ENCODE measurements at regions not wholly inside any gene's neighbourhood (a gene's known extent, or its start where the extent isn't known, plus 50 kb on each side); places are given as distances from the start of the nearest gene placed in this dataset.

DNA sequence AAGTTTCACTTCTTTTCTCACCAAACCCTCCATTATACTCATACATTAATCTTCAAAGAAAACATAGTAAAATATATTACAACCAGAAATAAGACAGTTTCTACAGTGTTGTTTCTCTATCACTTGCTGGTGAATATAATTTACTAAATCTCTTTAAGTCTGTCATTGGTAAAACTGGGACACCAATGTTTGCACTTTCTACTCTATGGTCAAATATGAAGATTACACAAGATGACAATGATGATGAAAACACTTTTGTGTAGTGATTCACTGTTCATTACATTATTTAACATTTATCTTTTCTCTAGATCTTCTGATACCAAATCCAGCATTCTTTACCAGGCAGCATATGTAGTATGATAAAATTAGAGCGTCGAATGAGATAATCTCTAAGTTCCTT is 459.1 kb downstream of the DMAC1 start:
- Histone ChIP-seq H3K36me3 (no peaks in the 10 kb centered on the region), H3K4me3 (no peak overlapping the region), H3K4me1 (replicated peaks) (no peaks in the 10 kb centered on the region), H3K27ac (no peak overlapping the region), H3K27me3 (replicated peaks) (no peaks in the 10 kb centered on the region), H3K9me3 (replicated peaks) (no peaks in the 10 kb centered on the region)
- DNase-seq (ENCODE audit: low read depth in 1 of 2, low spot score in 2 of 2), result no peak

GRCh38 chr9:7338586-7339281 is 460.8 kb downstream of the DMAC1 start:
- DNase-seq (ENCODE audit: low read depth in 1 of 2, low spot score in 2 of 2), result no peak
- Histone ChIP-seq H3K27ac (no peak overlapping the region), H3K9me3 (replicated peaks) (no peaks in the 10 kb centered on the region), H3K36me3 (no peaks in the 10 kb centered on the region), H3K4me3 (no peak overlapping the region), H3K27me3 (replicated peaks) (no peaks in the 10 kb centered on the region), H3K4me1 (replicated peaks) (no peaks in the 10 kb centered on the region)

- DNase-seq (ENCODE audit: low read depth in 1 of 2, low spot score in 2 of 2), result no peak
- Histone ChIP-seq H3K27ac (no peak overlapping the region), H3K27me3 (replicated peaks) (no peaks in the 10 kb centered on the region), H3K4me3 (no peak overlapping the region), H3K9me3 (replicated peaks) (no peaks in the 10 kb centered on the region), H3K36me3 (no peaks in the 10 kb centered on the region), H3K4me1 (replicated peaks) (no peaks in the 10 kb centered on the region)
These were observed 463.1 kb downstream of the DMAC1 start for GRCh38 chr9:7336356-7337065.

DNA sequence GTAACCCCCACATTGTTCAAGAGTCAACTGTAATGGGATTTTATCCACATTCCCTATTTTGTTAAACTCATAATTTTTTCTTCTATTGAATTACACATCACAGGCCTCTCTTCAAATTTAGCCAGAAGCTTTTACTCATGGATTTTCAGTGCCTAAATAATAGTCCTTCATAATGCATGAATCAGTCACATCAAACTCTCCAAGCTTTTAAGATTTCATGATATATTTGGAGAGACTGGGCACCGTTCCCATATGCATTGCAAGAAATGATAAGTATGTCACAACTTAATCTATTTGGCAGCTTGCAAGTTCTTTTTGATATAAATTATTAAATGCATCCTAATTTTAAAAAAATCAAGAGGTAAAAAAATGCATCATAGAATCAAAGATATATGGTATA is 465.9 kb downstream of the DMAC1 start:
- Histone ChIP-seq H3K36me3 (no peaks in the 10 kb centered on the region), H3K9me3 (replicated peaks) (no peaks in the 10 kb centered on the region), H3K4me3 (no peak overlapping the region), H3K4me1 (replicated peaks) (no peaks in the 10 kb centered on the region), H3K27me3 (replicated peaks) (no peaks in the 10 kb centered on the region), H3K27ac (no peak overlapping the region)
- no peak for DNase-seq (ENCODE audit: low read depth in 1 of 2, low spot score in 2 of 2)

DNA sequence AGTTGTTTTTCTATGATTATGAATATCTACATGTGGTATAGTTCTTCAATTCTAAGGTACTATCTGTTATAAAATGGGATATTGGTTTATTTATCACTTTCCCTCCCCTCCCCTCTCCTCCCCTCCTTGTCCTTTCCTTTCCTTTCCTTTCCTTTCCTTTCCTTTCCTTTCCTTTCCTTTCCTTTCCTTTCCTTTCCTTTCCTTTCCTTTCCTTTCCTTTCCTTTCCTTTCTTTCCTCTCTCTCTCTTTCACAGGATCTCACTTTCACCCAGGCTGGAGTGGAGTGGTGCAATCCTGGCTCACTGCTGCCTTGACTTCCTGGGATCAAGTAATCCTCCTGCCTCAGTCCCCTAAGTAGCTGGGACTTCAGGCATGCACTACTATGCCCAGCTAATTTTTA is 466.8 kb downstream of the DMAC1 start:
- H3K4me1 ChIP-seq (replicated peaks), result no peaks in the 10 kb centered on the region
- H3K4me3 ChIP-seq, result no peak overlapping the region
- H3K27ac ChIP-seq, result no peak overlapping the region
- H3K27me3 ChIP-seq (replicated peaks), result no peaks in the 10 kb centered on the region
- no peak for DNase-seq (ENCODE audit: low read depth in 1 of 2, low spot score in 2 of 2)
- H3K36me3 ChIP-seq, result no peaks in the 10 kb centered on the region
- H3K9me3 ChIP-seq (replicated peaks), result no peaks in the 10 kb centered on the region

GRCh38 chr9:7328453-7328852 is 471.1 kb downstream of the DMAC1 start:
- H3K9me3 ChIP-seq (replicated peaks), result no peaks in the 10 kb centered on the region
- no peak for DNase-seq (ENCODE audit: low read depth in 1 of 2, low spot score in 2 of 2)

DNA sequence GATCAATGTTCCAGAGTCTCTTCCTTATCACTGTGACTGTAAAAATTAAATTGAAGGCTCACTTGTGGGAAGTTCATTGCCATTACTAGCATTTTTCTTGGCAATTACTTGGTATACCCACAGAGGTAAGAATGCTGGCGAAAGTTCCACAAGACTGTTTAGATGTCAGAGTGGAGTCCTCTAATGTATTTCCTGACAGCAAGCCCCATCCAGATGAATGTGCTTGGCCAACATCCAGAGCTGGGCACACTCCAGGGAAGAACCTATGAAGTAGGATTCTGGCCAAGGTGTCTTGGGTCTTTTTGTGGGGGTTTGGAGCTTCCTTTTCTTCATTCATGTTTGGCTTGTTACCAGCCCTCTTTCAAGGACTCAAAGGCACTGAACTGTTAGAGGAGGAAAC is 473.6 kb downstream of the DMAC1 start:
- no peaks in the 10 kb centered on the region for H3K36me3 ChIP-seq
- no peaks in the 10 kb centered on the region for H3K4me1 ChIP-seq (replicated peaks)
- no peak overlapping the region for H3K4me3 ChIP-seq
- H3K27me3 ChIP-seq (replicated peaks), result no peaks in the 10 kb centered on the region
- H3K27ac ChIP-seq, result no peak overlapping the region
- no peaks in the 10 kb centered on the region for H3K9me3 ChIP-seq (replicated peaks)
- DNase-seq (ENCODE audit: low read depth in 1 of 2, low spot score in 2 of 2), result no peak

More at GRCh38 chr9:7328453-7328852, 471.1 kb downstream of the DMAC1 start:
- no peak overlapping the region for H3K4me3 ChIP-seq
- no peaks in the 10 kb centered on the region for H3K36me3 ChIP-seq
- no peak overlapping the region for H3K27ac ChIP-seq
- no peaks in the 10 kb centered on the region for H3K4me1 ChIP-seq (replicated peaks)
- no peaks in the 10 kb centered on the region for H3K27me3 ChIP-seq (replicated peaks)

- H3K27ac ChIP-seq, result no peak overlapping the region
- no peaks in the 10 kb centered on the region for H3K4me1 ChIP-seq (replicated peaks)
- no peak overlapping the region for H3K4me3 ChIP-seq
- H3K9me3 ChIP-seq (replicated peaks), result no peaks in the 10 kb centered on the region
- no peaks in the 10 kb centered on the region for H3K27me3 ChIP-seq (replicated peaks)
- no peak for DNase-seq (ENCODE audit: low read depth in 1 of 2, low spot score in 2 of 2)
- no peaks in the 10 kb centered on the region for H3K36me3 ChIP-seq
These were observed 475.4 kb downstream of the DMAC1 start for GRCh38 chr9:7324152-7324598.

DNA sequence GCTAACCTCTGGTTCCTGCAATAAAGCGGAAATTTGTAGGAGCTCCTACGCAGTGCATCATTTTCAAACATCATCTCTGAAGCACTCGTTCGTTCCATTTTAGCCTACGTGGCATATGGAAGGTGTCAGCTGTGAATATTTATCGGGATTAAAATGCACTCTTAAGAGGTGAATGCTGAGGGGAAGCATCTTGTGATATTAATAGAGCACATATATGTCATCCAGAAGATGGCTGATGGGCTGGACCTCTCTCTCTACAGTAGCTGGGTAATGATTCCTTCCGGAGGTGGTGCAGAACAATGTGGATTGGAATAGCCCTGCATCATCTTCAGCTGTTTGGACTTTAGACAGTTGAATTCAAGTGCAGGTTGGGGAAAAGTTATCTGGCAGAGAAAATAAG is 478.7 kb downstream of the DMAC1 start:
- Histone ChIP-seq H3K9me3 (replicated peaks) (no peaks in the 10 kb centered on the region), H3K36me3 (no peaks in the 10 kb centered on the region), H3K27ac (no peak overlapping the region), H3K4me1 (replicated peaks) (no peaks in the 10 kb centered on the region), H3K4me3 (no peak overlapping the region), H3K27me3 (replicated peaks) (no peaks in the 10 kb centered on the region)
- no peak for DNase-seq (ENCODE audit: low read depth in 1 of 2, low spot score in 2 of 2)

- no peaks in the 10 kb centered on the region for H3K9me3 ChIP-seq (replicated peaks)
- no peak overlapping the region for H3K4me3 ChIP-seq
- H3K27ac ChIP-seq, result no peak overlapping the region
- H3K27me3 ChIP-seq (replicated peaks), result no peaks in the 10 kb centered on the region
- H3K4me1 ChIP-seq (replicated peaks), result no peaks in the 10 kb centered on the region
- DNase-seq (ENCODE audit: low read depth in 1 of 2, low spot score in 2 of 2), result no peak
- no peaks in the 10 kb centered on the region for H3K36me3 ChIP-seq
These were observed 479.4 kb downstream of the DMAC1 start for GRCh38 chr9:7320139-7320538.

DNA sequence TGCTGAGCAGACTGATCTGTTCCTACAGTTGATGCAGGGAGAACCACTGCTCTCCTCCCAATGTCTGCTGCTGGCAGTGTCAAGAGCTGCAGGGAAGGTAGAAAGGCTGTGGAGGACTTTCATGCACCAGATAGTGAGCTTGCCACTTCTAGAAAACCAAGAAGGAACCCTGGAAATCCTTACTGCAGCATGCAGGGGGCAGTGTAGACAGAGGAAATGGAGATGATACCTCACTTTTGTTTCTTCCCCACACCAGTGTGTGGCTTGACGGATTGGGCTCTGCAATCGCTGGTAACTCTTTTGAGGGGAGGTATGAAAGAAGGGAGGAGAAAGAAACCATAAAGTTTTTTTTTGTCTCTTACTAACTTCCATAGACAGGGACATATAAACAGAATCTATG is 480.7 kb downstream of the DMAC1 start:
- Histone ChIP-seq H3K36me3 (no peaks in the 10 kb centered on the region), H3K27ac (no peak overlapping the region), H3K9me3 (replicated peaks) (no peaks in the 10 kb centered on the region), H3K27me3 (replicated peaks) (no peaks in the 10 kb centered on the region), H3K4me1 (replicated peaks) (no peaks in the 10 kb centered on the region), H3K4me3 (no peak overlapping the region)
- DNase-seq (ENCODE audit: low read depth in 1 of 2, low spot score in 2 of 2), result no peak

DNA sequence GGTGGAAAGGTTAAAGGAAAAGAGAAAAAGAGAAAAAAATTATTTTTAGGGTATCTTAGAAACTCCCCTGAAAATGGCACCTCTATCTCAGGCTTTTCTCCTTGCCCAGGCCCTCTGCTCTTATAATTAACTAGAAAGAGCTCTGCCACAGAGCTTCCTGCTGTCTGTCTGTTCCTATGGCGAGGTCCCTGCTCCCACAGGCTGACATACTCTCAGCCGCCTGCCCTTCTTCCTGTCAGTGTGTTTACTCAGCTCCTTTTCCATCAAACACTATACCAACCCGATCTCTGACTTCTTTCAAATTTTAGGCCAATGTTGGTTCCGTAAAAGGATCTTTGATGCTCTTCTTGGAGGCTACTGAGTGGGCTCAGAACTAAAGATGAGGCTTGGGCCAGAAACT is 482.6 kb downstream of the DMAC1 start:
- Histone ChIP-seq H3K36me3 (no peaks in the 10 kb centered on the region), H3K9me3 (replicated peaks) (no peaks in the 10 kb centered on the region), H3K27me3 (replicated peaks) (no peaks in the 10 kb centered on the region), H3K4me1 (replicated peaks) (no peaks in the 10 kb centered on the region), H3K4me3 (no peak overlapping the region), H3K27ac (no peak overlapping the region)
- no peak for DNase-seq (ENCODE audit: low read depth in 1 of 2, low spot score in 2 of 2)

GRCh38 chr9:7316166-7316795 is 483.3 kb downstream of the DMAC1 start:
- Histone ChIP-seq H3K9me3 (replicated peaks) (no peaks in the 10 kb centered on the region), H3K27me3 (replicated peaks) (no peaks in the 10 kb centered on the region), H3K4me1 (replicated peaks) (no peaks in the 10 kb centered on the region), H3K36me3 (no peaks in the 10 kb centered on the region), H3K4me3 (no peak overlapping the region), H3K27ac (no peak overlapping the region)
- no peak for DNase-seq (ENCODE audit: low read depth in 1 of 2, low spot score in 2 of 2)

GRCh38 chr9:7315746-7316145 is 483.8 kb downstream of the DMAC1 start:
- Histone ChIP-seq H3K27me3 (replicated peaks) (no peaks in the 10 kb centered on the region), H3K9me3 (replicated peaks) (no peaks in the 10 kb centered on the region), H3K27ac (no peak overlapping the region), H3K4me3 (no peak overlapping the region), H3K36me3 (no peaks in the 10 kb centered on the region), H3K4me1 (replicated peaks) (no peaks in the 10 kb centered on the region)
- DNase-seq (ENCODE audit: low read depth in 1 of 2, low spot score in 2 of 2), result no peak

All from SJSA1 (cell line).